GM19043 (cell line): ENCODE measurements at regions not wholly inside any gene's neighbourhood (a gene's known extent, or its start where the extent isn't known, plus 50 kb on each side); places are given as distances from the start of the nearest gene placed in this dataset.
A peak's percentile ranks its signal among the peaks of the same experiment; 100 is the strongest.

ENCODE experiments used
- ATAC-seq: cut with Tn5 transposase; IDR thresholded peaks from one replicate; pipeline ENCODE4 v1.9.1; 2021; ENCODE audit warnings: low read depth; ENCODE audit not compliant: unreplicated experiment

DNA sequence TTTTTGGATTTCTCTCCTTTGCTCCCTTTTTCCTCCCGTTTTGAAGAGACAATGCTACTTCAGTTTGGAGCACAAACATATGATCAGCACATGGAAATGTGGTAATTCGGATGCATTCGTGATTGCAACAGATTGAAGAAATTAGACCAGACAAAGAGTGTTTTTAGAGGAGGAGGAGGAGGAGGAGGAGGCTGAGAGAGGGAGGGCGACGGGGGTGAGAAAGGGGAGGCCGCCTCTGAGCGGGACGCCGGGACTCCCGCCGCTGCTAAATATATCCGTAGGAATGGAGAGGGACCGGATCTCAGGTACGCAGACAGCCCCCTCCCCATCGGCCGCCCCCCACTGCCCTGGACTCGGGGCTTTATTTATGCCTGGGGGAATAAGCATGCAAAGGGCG is 179.3 kb downstream of the SEC14L1 start:
- ATAC-seq: no peak

DNA sequence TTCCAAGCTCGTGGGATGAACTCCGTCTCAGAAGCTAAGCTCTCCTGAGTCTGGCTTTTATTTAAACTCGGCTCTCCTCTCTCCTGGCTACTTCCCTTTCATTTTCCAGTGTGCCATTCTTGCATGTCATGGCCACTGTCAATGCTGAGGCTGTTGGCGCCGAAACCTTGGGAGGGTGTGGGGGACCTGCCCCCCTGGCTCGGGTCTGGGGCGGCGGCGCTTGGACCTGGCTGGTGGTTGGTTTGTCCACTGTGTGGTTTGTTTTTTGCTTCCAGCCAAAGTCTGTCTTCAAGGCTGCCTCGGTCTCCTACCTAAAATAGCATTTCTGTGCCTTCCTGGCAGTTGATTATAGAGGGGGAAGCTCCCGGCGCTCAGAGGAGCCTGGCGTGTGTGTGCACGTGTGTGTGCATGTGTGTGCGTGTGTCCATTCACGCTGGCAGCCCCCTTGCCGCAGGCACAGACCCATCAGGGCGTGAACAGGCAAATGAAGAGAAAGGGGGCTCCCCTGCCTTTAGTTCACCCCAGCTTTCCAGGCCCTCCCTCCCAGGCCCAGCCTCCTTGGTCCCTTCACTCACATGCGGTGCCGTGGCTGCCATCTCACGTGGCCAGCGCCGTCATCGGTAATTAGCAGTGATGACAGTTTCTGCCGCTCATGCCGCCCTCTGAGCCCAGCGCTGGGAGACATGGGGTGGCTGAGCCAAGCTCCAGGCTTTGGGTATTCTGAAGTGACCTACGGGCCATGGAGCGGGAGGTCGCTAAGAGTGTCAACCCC is 179.9 kb downstream of the SEC14L1 start:
- ATAC-seq: no peak

DNA sequence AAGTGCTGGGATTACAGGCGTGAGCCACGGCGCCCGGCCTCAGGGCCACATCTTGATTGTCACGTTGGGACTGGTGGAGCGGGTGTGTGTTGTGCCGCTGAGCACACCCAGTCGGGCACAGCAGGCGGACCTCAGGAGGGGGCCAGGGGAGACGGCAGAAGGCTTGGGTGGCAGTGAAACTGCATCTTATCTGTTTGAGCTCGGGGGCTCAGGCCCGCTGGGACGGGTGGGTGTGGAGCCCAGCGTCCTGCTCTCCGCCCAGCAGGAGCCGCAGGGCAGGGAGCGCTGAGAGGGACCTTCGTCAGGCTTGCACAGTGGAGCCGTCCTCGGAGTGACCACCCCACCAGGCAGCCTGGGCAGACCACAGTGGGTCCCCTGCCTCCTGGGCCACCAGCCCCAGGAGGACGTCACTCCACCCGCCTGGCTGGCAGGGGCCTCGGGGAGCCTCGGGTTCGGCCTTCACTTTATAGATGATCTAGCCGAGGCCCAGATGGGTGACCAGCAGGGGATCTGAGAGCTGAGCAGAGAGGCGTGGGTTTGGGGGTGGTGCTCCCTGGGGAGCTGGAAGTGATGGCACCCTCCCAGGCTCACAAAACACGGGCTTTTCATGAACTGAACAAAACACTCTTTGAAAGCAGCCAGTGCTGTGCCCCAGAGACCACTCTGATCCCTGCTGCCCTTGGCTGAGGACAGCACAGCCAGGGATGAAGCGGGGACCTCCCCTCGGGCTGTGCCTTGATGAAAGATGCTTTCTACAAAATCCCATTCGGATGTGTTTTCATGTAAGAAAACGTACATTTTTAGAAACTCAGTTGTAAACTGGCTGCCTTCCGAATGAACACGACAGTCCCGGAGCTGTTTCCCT is 181.1 kb downstream of the SEC14L1 start:
- no peak for ATAC-seq

DNA sequence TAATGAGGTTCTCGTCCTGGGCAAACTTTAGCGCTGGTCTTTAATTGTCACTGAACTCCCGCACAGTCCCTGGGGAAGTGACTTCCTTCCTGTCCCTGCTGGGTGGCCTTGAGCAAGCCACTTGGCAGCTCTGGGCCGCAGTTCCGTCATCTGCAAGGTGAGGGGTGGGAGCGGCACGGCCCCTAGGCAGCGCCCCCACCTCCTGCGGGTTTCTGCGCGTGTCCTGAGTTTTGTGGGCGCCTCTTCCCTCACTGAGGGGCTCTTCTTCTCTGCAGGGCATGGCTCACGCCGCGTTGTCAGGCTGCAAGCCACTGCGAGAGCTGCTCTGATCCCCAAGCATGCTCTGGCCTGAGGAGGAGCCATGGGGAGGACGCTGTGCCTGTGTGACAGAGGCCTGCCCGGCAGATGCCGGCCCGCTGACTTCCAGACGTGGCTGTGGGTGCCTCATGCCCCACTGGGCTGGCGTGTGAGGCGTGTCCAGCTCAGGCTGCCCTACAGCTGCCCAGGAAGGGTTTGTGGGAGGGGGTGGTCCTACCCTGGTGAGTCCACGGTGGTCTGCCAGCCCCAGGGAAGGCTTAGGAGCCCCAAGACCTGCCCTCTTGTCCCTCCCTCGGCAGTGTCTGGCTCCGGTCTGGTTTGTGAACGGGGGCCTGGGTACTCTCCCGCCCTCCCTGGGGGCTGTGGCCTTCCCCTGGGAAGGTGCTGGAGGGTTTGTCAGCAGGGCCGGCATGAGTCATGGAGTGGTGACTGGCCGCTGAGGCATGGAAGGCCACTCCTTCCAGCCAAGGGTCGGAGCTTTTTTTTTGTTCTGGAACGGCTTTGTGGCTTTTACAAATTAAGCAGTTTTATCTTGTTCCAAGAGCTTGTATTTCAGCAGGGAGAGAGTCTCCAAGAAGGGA is 182.0 kb downstream of the SEC14L1 start:
- no peak for ATAC-seq

DNA sequence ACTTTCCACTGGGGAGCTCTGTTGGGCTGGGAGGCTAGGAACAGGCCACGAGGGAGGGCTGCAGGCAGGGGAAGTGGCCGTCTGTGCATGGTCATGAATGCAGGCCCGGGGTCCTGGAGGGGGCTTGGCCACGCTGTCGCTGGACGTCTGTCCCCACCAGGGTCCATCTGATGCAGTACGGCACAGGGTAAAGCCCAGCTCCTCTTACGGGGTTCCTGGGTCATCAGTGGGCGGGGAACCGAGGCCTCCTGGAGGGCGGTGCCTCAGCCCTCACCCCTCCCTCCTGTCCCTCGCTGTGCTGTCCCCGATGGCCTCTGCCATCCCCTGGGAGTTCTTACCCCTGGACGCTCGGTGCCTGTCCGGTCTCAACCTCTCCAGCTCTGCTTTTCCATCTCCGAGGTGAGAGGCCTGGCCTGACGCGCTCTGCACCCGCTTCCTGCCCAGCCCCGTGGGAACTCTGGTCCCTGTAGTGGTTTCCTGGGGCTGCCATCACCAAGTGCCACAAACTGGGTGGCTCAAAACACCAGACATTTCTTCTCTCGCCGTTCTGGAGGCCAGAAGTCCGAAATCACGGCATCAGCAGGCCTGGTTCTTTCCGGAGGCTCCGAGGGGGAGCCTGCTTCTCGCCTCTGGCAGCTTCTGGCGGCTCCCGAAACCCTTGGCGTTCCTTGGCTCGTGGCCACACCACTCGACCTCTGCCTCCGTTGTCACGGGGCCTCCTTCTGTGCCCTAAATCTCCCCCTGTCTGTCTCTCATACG is 182.8 kb downstream of the SEC14L1 start:
- ATAC-seq: no peak

DNA sequence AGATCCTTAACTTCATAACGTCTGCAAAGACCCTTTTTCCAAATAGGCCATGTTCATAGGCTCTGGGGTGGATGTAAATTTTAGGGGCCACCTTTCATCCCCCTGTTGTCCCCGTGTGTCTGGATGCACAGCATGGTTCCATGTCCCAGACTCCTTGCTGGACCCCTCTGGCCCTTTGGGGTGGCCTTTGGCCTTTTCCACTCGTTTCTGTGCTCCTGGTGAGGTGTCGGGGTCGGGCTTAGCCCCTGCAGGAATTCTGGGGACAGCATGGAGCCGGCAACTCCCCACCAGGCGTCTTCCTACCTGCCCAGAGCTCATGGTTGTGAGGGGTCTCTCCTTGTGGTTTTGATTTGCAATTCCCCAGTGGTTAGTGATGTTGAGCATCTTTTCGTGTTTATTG is 183.5 kb downstream of the SEC14L1 start:
- ATAC-seq: no peak

DNA sequence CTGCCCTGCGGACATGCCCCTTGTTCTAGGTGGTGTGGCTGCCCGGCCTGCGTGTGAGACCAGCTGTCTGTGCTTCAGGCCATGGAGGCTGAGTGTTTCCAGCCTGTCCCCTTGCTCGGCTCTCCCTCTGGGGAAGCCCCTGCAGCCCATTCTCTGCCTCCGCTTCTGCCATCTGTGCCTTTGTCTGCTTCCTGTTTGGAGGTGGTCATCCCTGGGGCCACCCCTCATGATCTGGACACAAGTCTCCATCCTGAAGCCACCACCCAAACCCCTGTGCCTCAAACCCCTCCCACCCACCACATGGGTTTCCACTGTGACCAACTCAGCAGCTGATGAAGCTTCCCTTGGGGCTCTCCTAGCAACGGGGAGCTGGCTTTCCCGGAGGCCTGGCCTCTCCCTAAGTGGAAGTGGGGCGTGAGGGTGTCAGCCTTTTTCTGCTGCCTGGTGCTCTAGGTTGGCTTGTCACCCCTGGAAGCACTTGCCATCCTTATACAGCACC is 184.9 kb downstream of the SEC14L1 start:
- no peak for ATAC-seq

DNA sequence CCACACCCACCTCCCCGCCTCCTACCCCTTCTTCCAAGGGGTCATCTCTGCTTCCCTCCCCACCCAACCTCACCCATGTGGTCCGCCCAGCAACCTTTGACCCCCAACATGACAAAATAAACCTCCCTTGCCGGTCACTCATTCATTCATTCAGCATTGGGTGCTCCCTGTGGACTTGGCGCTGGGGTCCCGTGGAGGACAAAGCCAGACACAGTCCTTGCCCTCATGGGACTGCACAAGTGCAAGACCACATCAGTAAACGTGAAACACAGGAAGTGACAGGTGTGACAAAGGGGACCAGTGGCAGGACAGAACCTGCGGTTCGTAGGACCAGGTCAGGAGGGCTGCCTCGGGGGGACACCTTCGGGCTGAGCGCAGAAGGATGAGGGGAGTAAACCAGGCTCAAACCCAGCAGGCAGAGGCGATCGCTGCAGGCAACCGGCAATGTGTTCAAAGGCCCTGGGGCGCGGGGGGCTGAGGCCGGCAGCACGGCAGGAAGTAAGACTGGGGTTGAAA is 185.4 kb downstream of the SEC14L1 start:
- no peak for ATAC-seq

DNA sequence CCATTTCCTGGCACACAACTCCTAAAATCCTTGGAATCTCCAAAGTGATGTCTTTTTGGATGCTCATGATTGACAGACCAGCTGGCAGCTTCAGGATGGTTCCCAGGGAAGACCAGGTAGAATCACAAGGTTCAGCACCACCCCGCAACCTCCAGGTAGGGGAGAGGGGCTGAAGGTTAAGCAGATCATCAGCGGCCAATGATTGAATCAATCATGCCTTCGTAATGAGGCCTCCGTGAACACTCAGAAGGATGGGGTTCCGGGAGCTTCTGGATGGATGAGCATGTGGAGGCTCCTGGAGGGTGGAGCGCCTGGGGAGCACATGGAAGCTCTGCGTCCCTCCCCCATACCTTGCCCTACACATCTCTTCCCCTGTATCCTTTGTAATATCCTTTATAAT is 185.9 kb downstream of the SEC14L1 start:
- no peak for ATAC-seq

DNA sequence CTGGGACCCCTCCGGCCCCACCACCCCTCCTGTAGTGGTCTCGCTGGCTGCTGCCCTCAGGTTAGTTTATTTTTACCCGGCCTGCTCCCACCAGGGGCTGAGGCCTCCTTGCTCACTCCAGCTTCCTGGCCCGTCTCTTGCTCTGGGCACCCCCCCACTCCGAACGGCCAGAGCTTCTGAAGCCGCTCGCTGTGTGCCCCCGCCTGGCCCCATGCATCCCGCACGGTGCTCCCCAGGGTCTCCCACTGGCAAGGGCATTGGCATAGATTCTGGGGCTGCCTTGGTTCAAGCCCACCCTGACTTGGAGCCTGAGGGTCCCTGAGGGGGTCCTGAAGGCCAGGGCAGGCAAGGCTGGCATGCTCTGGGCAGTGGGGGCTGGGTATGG is 186.4 kb downstream of the SEC14L1 start:
- no peak for ATAC-seq

DNA sequence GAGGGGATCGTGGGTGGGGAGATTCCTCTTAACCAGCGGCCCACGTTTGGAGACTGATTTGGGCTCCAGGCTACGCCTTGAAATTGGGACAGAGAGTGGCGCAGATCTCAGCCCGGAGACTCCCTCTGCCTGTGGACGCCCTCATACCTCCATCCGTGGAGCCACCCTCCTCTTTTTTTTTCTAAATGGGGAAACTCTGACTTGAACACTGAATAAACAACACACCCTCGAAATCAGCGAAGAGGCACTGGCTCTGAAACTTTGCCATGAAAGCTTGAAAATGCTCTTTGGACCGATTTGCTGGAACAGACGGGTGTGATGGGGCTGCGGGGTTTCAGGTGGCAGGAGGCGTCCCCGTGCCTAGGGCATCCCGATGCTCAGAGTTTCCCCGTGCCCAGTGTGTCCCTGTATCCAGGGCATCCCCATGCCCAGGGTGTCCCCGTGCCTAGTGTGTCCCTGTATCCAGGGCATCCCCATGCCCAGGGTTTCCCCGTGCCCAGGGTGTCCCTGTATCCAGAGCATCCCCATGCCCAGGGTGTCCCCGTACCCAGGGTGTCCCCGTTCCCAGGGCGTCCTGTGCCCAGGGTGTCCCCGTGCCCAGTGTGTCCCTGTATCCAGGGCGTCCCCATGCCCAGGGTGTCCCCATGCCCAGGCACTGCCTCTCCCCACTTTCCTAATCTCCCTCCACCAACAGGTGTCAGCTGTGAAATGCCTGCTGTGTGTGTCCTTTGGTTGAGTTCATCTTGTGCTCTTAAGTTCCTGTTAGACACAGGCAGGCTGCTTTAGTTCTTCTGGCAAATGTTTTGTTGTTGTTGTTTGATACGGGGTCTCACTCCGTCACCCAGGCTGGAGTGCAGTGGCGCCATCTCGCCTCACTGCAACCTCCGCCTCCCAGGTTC is 187.0 kb downstream of the SEC14L1 start:
- no peak for ATAC-seq

DNA sequence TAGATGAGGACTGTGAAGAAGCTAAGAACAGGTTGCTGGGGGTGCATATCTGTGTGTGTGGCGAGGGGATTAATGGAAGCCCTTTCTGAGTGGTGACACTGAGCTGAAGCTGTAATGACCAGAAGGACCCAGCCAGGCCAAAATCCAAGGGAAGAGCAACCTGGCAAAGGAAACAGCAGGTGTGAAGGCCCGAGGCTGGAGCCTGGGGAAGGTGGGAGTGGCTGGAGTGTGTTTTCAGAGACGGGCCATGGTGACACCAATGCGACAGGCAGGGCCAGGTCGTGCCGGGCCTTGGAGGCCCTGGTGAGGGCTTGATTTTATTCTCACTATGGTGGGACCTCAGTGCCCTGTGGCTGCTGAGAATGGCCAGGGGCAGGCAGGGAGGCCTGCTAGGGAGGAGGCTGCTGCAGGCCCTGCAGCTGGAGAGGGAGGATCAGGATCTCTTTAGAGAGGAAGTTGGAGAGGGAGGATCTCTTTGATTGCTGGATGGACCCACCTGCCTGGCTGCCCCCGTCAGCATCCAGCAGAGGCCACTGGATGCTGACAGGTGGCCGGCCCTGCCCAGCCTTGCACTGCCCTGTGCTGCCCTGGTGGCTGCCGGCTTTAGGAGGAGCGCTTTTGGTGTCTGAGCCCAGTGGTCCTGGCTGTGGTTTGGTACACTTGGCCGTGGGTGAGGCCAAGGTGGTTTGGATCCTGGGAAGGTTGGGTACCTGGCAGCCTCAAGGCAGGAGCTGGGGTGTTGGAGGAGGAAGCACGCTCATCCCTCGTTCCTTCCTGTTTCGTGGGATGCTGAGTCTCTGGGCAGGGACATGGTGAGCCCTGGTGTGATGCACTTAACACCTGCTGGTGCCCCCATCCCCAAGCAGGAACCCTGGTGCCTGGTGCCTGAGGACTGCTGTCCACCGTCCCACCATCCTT is 188.3 kb downstream of the SEC14L1 start:
- ATAC-seq: no peak

DNA sequence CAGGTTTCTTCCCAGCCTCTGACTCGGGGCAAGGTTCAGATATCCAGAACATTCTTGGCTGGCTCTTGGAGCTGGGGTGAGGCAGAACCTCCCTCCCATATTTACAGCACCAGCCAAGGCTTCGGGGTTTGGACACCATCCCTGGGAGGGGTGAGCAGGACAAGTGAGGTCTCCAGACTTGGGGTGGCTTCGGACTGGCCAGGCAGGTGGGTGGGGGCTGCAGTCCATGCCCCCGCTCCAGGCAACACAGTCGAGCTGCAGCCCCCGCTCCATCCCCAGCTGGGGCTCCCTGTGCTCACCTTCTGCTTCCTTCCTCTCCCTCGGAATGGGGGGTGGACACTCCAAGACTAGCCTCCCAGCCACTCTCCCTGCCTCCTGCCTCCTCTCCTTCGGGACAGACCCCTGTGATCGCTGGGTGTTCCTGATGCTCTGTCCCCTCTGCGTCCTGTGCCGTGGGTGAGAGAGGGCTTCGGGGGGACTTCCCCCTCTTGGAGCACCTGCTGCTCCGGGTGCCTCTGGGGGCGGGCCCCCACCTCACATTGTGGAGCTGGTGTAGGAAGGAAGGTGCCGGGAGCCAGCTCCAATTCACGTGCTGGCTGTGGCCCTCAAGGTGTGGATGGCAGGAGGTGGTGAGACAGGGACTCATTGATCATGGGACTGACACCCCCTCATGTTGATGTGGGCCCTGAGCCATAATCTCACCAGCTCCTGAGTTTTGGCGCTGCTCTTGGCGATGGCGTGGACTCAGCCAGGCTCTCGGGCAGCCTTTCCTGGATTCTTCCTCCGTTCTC is 189.2 kb downstream of the SEC14L1 start:
- ATAC-seq: no peak

DNA sequence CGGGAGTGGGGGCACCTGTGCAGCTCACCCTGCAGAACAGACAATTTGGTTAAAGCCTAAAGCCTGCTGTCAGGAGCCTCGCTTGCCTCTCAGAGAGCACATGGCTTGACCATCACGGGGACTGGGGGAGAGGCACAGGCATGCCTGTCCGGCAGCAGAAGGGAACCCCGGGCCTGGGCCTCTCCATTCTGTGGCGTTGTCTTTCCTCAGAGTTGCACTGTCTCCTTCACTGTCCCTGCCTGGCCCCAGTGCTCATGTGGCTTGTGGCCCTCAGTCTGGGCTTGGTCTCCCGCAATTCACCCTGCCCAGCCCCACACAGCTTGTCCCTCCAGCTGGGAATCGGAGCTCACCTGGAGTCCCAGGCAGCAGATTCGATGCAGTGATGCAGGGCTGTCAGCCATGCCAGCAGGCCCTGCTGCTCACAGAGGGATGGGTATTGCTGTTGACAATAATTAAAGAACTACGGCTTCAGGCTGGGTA is 189.9 kb downstream of the SEC14L1 start:
- ATAC-seq: no peak

DNA sequence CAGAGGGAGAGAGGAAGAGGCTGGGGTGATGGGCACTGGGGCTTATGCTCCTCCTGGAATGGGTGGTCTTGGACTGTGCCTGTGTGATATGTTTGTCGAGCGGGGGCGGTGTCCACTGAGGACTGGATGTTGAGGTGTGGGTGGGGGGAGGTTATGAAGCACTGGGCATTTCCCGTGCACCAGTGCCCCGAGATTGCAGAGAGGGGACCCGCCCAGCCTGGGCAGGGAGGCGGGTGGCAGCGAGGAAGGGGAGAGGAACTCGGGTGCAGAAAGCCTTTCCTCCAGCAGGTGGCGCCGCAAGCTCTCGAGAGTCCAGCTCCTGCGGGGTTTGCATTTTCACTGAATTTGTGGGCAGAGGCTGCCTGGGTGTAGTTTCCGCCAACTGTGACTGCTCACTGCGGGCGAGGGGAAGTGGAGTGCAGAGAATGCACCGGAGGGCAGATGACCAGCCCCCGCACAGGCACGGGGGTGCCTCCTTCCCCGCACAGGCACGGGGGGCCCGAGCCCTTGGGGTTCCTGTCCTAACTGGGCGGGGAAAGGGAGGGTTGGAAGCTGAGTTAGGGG is 190.6 kb downstream of the SEC14L1 start:
- peak; percentile 48 for ATAC-seq
